ENCODE measurements at regions not wholly inside any gene's neighbourhood (a gene's known extent, or its start where the extent isn't known, plus 50 kb on each side); places are given as distances from the start of the nearest gene placed in this dataset.

DNA sequence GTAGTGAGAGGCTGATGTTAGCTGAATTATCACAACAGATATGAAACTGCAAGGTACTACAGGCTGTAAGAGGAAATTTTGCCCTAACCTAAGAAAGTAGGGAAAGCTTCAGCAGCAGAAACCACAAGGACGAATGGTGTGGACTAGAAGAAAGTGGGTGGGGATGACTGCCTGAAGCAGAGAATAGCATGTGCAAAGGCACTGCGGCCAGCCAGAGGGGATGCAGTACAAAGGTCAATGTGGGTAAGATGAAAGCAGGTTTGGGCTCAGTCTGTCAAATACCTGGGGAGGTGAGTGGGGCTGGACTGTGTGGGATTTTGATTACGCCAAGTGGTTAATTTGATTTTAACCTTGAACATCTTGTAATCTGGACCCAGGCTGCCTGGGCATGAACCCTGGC lies 199.3 kb upstream of the GALNT2 start:
- POLR2A ChIA-PET: no interaction called here

DNA sequence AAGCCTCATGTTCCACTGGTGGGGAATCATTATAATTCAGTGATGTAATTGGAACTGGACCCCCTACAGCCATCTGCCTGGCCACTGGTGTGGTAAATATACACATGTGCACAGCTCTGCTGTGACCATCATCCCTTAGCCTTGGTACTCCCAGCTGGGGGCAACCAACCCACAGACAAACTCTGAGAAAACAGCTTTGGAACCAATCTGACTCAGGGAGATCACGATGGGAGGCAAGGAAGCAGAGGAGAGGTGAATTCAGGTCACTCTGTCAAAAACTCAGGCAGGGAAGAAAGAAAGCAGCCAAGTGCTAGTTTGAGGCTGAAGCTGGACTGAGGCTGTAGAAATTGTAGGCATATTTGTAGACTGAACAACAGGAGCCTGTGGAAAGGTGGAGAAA lies 197.8 kb upstream of the GALNT2 start:
- H3K4me1 Mint-ChIP-seq: no peaks in the 10 kb centered on the region
- ATAC-seq (ENCODE audit: low read depth) (no peak), DNase-seq (no peak)
- no peak for TF ChIP-seq EZH2 (IDR thresholded peaks at IDR 0.05; ENCODE audit: borderline replicate concordance, insufficient read depth, low read depth, low read length, poor library complexity, severe bottlenecking)
- TF ChIP-seq, protein P1, sequence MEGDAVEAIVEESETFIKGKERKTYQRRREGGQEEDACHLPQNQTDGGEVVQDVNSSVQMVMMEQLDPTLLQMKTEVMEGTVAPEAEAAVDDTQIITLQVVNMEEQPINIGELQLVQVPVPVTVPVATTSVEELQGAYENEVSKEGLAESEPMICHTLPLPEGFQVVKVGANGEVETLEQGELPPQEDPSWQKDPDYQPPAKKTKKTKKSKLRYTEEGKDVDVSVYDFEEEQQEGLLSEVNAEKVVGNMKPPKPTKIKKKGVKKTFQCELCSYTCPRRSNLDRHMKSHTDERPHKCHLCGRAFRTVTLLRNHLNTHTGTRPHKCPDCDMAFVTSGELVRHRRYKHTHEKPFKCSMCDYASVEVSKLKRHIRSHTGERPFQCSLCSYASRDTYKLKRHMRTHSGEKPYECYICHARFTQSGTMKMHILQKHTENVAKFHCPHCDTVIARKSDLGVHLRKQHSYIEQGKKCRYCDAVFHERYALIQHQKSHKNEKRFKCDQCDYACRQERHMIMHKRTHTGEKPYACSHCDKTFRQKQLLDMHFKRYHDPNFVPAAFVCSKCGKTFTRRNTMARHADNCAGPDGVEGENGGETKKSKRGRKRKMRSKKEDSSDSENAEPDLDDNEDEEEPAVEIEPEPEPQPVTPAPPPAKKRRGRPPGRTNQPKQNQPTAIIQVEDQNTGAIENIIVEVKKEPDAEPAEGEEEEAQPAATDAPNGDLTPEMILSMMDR (IDR thresholded peaks at IDR 0.05): no peak
- Histone ChIP-seq H3K9ac (ENCODE audit: low read length) (no peak overlapping the region), H3K79me2 (ENCODE audit: control insufficient read depth, insufficient read depth, low read length) (no peaks in the 10 kb centered on the region), H3K27ac (ENCODE audit: low read length in 2 of 2) (no peak overlapping the region), H3K4me1 (ENCODE audit: control insufficient read depth in 2 of 2, insufficient read depth in 2 of 2, low read length in 2 of 2) (no peaks in the 10 kb centered on the region), H3K9me3 (ENCODE audit: control extremely low read depth in 1 of 3, control insufficient read depth in 2 of 3, insufficient read depth in 1 of 3, low read length in 2 of 3) (peaks cover 0 to 3% (median 0%) of the 10 kb centered on the region in 3 donors), H3K4me2 (replicated peaks; ENCODE audit: low read depth, low read length, poor library complexity, severe bottlenecking) (no peak overlapping the region), H4K20me1 (ENCODE audit: control insufficient read depth, insufficient read depth, low read length, poor library complexity, severe bottlenecking) (no peaks in the 10 kb centered on the region), H2AFZ (ENCODE audit: insufficient read depth, low read depth, low read length, poor library complexity, severe bottlenecking) (no peak overlapping the region), H3K4me3 (ENCODE audit: control extremely low read depth in 1 of 5, extremely low read depth in 1 of 5, insufficient read depth in 1 of 5, low read depth in 2 of 5, low read length in 4 of 5) (no peak overlapping the region), H3K36me3 (replicated peaks in 1 of 2; ENCODE audit: control extremely low read depth in 1 of 2, control insufficient read depth in 1 of 2, extremely low read depth in 1 of 2, insufficient read depth in 2 of 2, low read length in 1 of 2) (no peaks in the 10 kb centered on the region), H3K27me3 (replicated peaks in 1 of 4; ENCODE audit: control extremely low read depth in 1 of 4, control insufficient read depth in 3 of 4, insufficient read depth in 4 of 4, low read length in 3 of 4) (no peaks in the 10 kb centered on the region)
- no peaks in the 10 kb centered on the region for H3K9me3 Mint-ChIP-seq (ENCODE audit: insufficient read depth)
- no peaks in the 10 kb centered on the region for H3K27me3 Mint-ChIP-seq
- no peak overlapping the region for H3K27ac Mint-ChIP-seq
- no peak overlapping the region for H3K4me3 Mint-ChIP-seq
- 86% methylated on average over 1 of the region's 1 CpG for WGBS (ENCODE audit: insufficient coverage)
- POLR2A ChIA-PET: no interaction called here
- intact Hi-C loops (cut with micrococcal nuclease): no loop called here
- CTCF ChIA-PET: no interaction called here

More for the DNA sequence above, 199.3 kb upstream of the GALNT2 start:
- Histone ChIP-seq H4K20me1 (ENCODE audit: control insufficient read depth, insufficient read depth, low read length, poor library complexity, severe bottlenecking) (no peaks in the 10 kb centered on the region), H3K9ac (ENCODE audit: low read length) (no peak overlapping the region), H3K4me2 (replicated peaks; ENCODE audit: low read depth, low read length, poor library complexity, severe bottlenecking) (no peak overlapping the region), H3K27ac (ENCODE audit: low read length in 2 of 2) (no peak overlapping the region), H3K36me3 (replicated peaks in 1 of 2; ENCODE audit: control extremely low read depth in 1 of 2, control insufficient read depth in 1 of 2, extremely low read depth in 1 of 2, insufficient read depth in 2 of 2, low read length in 1 of 2) (no peaks in the 10 kb centered on the region), H3K4me1 (ENCODE audit: control insufficient read depth in 2 of 2, insufficient read depth in 2 of 2, low read length in 2 of 2) (no peaks in the 10 kb centered on the region), H3K4me3 (ENCODE audit: control extremely low read depth in 1 of 5, extremely low read depth in 1 of 5, insufficient read depth in 1 of 5, low read depth in 2 of 5, low read length in 4 of 5) (no peak overlapping the region), H3K27me3 (replicated peaks in 1 of 4; ENCODE audit: control extremely low read depth in 1 of 4, control insufficient read depth in 3 of 4, insufficient read depth in 4 of 4, low read length in 3 of 4) (no peaks in the 10 kb centered on the region), H3K79me2 (ENCODE audit: control insufficient read depth, insufficient read depth, low read length) (no peaks in the 10 kb centered on the region), H2AFZ (ENCODE audit: insufficient read depth, low read depth, low read length, poor library complexity, severe bottlenecking) (no peak overlapping the region), H3K9me3 (ENCODE audit: control extremely low read depth in 1 of 3, control insufficient read depth in 2 of 3, insufficient read depth in 1 of 3, low read length in 2 of 3) (peaks cover 0 to 3% (median 0%) of the 10 kb centered on the region in 3 donors)
- ATAC-seq (ENCODE audit: low read depth): no peak
- CTCF ChIA-PET: no interaction called here
- no peaks in the 10 kb centered on the region for H3K27me3 Mint-ChIP-seq
- H3K27ac Mint-ChIP-seq: no peak overlapping the region
- WGBS (ENCODE audit: insufficient coverage): 85% methylated on average over 2 of the region's 3 CpGs
- intact Hi-C loops (cut with micrococcal nuclease): no loop called here
- no peak overlapping the region for H3K4me3 Mint-ChIP-seq
- no peaks in the 10 kb centered on the region for H3K9me3 Mint-ChIP-seq (ENCODE audit: insufficient read depth)
- TF ChIP-seq, protein P1 (IDR thresholded peaks at IDR 0.05): no peak
- no peak for TF ChIP-seq EZH2 (IDR thresholded peaks at IDR 0.05; ENCODE audit: borderline replicate concordance, insufficient read depth, low read depth, low read length, poor library complexity, severe bottlenecking)
- no peak for DNase-seq
- no peaks in the 10 kb centered on the region for H3K4me1 Mint-ChIP-seq

Measured in B cell (primary cell).